ENCODE measurements at regions not wholly inside any gene's neighbourhood (a gene's known extent, or its start where the extent isn't known, plus 50 kb on each side); places are given as distances from the start of the nearest gene placed in this dataset.

- TF ChIP-seq POLR2AphosphoS5 (IDR thresholded peaks at IDR 0.05) (no peak), CTCF (IDR thresholded peaks at IDR 0.05 in 8 of 11, conservative IDR thresholded peaks at IDR 0.05 in 3 of 11) (no peak)
Observed at GRCh38 chr13:74569251-74569650, 435.0 kb upstream of the KLF12 start.

All from spleen (tissue), 7 donors.